ENCODE measurements at regions not wholly inside any gene's neighbourhood (a gene's known extent, or its start where the extent isn't known, plus 50 kb on each side); places are given as distances from the start of the nearest gene placed in this dataset.

DNA sequence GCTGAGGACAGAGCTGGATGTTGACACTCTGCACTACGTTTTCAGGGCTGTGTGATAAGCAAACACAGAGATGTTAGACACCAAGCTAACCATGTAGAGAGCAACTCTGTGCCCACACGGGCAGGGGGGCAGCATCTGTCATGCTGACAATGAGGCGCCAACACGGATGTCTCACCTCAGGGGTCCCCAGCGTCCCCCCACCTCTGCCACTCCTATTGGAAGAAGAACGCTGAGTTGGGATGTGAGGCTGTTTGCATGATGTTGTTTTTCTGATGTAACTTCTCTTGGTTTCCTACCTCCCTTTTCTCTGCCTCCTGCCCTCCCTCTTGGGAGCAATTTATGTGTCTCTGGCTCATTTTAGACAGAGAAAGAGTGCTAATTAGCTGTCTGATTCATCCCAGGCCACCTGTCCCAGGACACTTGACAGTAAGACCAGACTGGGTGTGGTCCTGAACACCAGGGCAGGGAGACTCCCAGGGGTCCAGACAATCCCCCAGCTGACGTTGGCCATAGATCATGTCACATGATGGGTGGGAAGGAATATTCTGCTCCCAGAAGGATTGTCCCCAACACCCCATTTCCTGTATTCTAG is 89.2 kb upstream of the NCAM1 start:
- no peak for TF ChIP-seq POLR2A (IDR thresholded peaks at IDR 0.05; ENCODE audit: low read length)
- TF ChIP-seq GATA1 (IDR thresholded peaks at IDR 0.05; ENCODE audit: low read depth, low read length) = no peak

Data from erythroblast (primary cell).